ENCODE measurements at regions not wholly inside any gene's neighbourhood (a gene's known extent, or its start where the extent isn't known, plus 50 kb on each side); places are given as distances from the start of the nearest gene placed in this dataset.

DNA sequence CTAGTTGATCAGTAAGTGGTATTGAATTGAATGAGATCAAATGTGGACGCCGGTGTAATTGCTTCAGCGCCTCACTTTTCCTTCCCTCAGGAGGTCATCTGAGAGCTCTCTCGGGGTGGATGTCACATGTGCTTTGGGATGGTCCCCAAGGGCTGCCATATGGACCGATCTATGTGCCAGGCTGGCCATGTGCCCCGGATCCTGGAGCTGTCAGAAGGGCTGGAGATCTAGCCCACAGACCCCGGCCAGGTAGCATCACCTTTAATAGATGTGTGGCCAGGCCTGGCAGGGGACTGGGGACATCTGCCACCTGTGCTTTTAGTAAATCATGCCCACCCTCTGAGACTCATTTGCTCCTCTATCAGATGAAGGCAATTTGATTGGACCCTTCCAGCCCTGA, 95.3 kb upstream of the CRHR1 start:
- no peak overlapping the region for H2BK5ac ChIP-seq (ENCODE audit: low read depth, low read length, poor library complexity, severe bottlenecking)
- no peak overlapping the region for H2BK15ac ChIP-seq (ENCODE audit: low read depth, low read length)
- no peak overlapping the region for H2AFZ ChIP-seq (replicated peaks; ENCODE audit: low read length, poor library complexity)
- no peak overlapping the region for H3K14ac ChIP-seq (replicated peaks; ENCODE audit: low read depth, low read length)
- no peak overlapping the region for H2BK20ac ChIP-seq (ENCODE audit: low read depth, low read length)
- no peak overlapping the region for H2AK5ac ChIP-seq (ENCODE audit: low read depth, low read length)
- H3K4me1 ChIP-seq (ENCODE audit: control insufficient read depth, insufficient read depth, low read length), result no peaks in the 10 kb centered on the region
- ChIA-PET POLR2A (ENCODE audit: unreplicated experiment) (no interaction called here), CTCF (no interaction called here)
- dilution Hi-C loops (cut with HindIII; ENCODE audit: low sequenced_read_pairs, unreplicated experiment) (no loop called here), in situ Hi-C loops (cut with MboI; ENCODE audit: low sequenced_read_pairs) (no loop called here), intact Hi-C loops (cut with micrococcal nuclease) (no loop called here)
- H3K56ac ChIP-seq (ENCODE audit: extremely low read depth, insufficient read depth, low read length), result no peak overlapping the region
- no peaks in the 10 kb centered on the region for H3K9me1 ChIP-seq (ENCODE audit: insufficient read depth, low read length)
- no peaks in the 10 kb centered on the region for H3K79me1 ChIP-seq (ENCODE audit: low read depth in 1 of 2, low read length in 2 of 2)
- H3K27ac ChIP-seq (ENCODE audit: insufficient read depth, low read length), result no peak overlapping the region
- no peaks in the 10 kb centered on the region for H3K36me3 ChIP-seq (ENCODE audit: control insufficient read depth, insufficient read depth, low read length)
- H3K4ac ChIP-seq (ENCODE audit: low read depth, low read length), result no peak overlapping the region
- BruUV-seq (replicated peaks), result no TSS peak
- H3K18ac ChIP-seq (ENCODE audit: low read depth, low read length), result no peak overlapping the region
- no peak for ATAC-seq (ENCODE audit: low read depth)
- H3K23ac ChIP-seq (ENCODE audit: low read depth, low read length), result no peak overlapping the region
- TF ChIP-seq POLR2A (IDR thresholded peaks at IDR 0.05; ENCODE audit: low read depth, low read length) (no peak), RAD21 (IDR thresholded peaks at IDR 0.05; ENCODE audit: low read length) (no peak), NFE2L2 (IDR thresholded peaks at IDR 0.05; ENCODE audit: low read depth, low read length) (no peak), RCOR1 (IDR thresholded peaks at IDR 0.05; ENCODE audit: insufficient replicate concordance, low read length) (no peak), BHLHE40 (IDR thresholded peaks at IDR 0.05; ENCODE audit: low read depth, low read length) (no peak), FOS (IDR thresholded peaks at IDR 0.05; ENCODE audit: low read depth, low read length) (no peak), CHD1 (IDR thresholded peaks at IDR 0.05; ENCODE audit: low read depth, low read length) (no peak), MAFK (IDR thresholded peaks at IDR 0.05; ENCODE audit: low read depth, low read length) (no peak), MAZ (IDR thresholded peaks at IDR 0.05; ENCODE audit: borderline replicate concordance, low read depth, low read length) (no peak), CEBPB (IDR thresholded peaks at IDR 0.05; ENCODE audit: low read depth, low read length) (no peak), SMC3 (IDR thresholded peaks at IDR 0.05; ENCODE audit: low read depth, low read length) (no peak), MXI1 (IDR thresholded peaks at IDR 0.05; ENCODE audit: borderline replicate concordance, low read depth, low read length) (no peak), RFX5 (IDR thresholded peaks at IDR 0.05; ENCODE audit: low read depth, low read length) (no peak)
- TF ChIP-seq, protein P1, sequence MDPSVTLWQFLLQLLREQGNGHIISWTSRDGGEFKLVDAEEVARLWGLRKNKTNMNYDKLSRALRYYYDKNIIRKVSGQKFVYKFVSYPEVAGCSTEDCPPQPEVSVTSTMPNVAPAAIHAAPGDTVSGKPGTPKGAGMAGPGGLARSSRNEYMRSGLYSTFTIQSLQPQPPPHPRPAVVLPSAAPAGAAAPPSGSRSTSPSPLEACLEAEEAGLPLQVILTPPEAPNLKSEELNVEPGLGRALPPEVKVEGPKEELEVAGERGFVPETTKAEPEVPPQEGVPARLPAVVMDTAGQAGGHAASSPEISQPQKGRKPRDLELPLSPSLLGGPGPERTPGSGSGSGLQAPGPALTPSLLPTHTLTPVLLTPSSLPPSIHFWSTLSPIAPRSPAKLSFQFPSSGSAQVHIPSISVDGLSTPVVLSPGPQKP (IDR thresholded peaks at IDR 0.05; ENCODE audit: borderline replicate concordance, low read depth, low read length), result no peak
- TF ChIP-seq, protein P2, sequence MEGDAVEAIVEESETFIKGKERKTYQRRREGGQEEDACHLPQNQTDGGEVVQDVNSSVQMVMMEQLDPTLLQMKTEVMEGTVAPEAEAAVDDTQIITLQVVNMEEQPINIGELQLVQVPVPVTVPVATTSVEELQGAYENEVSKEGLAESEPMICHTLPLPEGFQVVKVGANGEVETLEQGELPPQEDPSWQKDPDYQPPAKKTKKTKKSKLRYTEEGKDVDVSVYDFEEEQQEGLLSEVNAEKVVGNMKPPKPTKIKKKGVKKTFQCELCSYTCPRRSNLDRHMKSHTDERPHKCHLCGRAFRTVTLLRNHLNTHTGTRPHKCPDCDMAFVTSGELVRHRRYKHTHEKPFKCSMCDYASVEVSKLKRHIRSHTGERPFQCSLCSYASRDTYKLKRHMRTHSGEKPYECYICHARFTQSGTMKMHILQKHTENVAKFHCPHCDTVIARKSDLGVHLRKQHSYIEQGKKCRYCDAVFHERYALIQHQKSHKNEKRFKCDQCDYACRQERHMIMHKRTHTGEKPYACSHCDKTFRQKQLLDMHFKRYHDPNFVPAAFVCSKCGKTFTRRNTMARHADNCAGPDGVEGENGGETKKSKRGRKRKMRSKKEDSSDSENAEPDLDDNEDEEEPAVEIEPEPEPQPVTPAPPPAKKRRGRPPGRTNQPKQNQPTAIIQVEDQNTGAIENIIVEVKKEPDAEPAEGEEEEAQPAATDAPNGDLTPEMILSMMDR (conservative IDR thresholded peaks at IDR 0.05; ENCODE audit: low read depth, low read length), result no peak
- TF ChIP-seq, protein P3, sequence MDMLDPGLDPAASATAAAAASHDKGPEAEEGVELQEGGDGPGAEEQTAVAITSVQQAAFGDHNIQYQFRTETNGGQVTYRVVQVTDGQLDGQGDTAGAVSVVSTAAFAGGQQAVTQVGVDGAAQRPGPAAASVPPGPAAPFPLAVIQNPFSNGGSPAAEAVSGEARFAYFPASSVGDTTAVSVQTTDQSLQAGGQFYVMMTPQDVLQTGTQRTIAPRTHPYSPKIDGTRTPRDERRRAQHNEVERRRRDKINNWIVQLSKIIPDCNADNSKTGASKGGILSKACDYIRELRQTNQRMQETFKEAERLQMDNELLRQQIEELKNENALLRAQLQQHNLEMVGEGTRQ (IDR thresholded peaks at IDR 0.05; ENCODE audit: low read depth, low read length), result no peak
- DNase-seq, result no peak
- H3K4me3 ChIP-seq (ENCODE audit: insufficient read depth, low read depth, low read length), result no peak overlapping the region
- no peaks in the 10 kb centered on the region for H4K20me1 ChIP-seq (ENCODE audit: insufficient read depth, low read length)
- H2AK9ac ChIP-seq (replicated peaks; ENCODE audit: low read depth, low read length, poor library complexity), result no peak overlapping the region
- no CpG with 5 or more reads among the region's 7 CpGs for WGBS, 2 experiments (ENCODE audit: extremely low coverage in 2 of 2, insufficient read length in 1 of 2)
- H4K5ac ChIP-seq (ENCODE audit: low read depth, low read length), result no peak overlapping the region
- no peaks in the 10 kb centered on the region for H3K9me3 ChIP-seq (ENCODE audit: control insufficient read depth, insufficient read depth, low read length)
- no peak overlapping the region for H4K8ac ChIP-seq (ENCODE audit: low read depth in 2 of 2, low read length in 2 of 2)
- H3K27me3 ChIP-seq (ENCODE audit: control insufficient read depth, insufficient read depth, low read length), result peaks cover 37% of the 10 kb centered on the region
- no peak overlapping the region for H4K91ac ChIP-seq (ENCODE audit: insufficient read depth, low read depth, low read length)
- no peak overlapping the region for H3K9ac ChIP-seq (ENCODE audit: low read depth, low read length)
- no peak overlapping the region for H2BK120ac ChIP-seq (ENCODE audit: low read depth, low read length)
- no peak overlapping the region for H3K4me2 ChIP-seq (ENCODE audit: low read depth, low read length)
